ENCODE measurements at regions not wholly inside any gene's neighbourhood (a gene's known extent, or its start where the extent isn't known, plus 50 kb on each side); places are given as distances from the start of the nearest gene placed in this dataset.

GRCh38 chr6:141587482-141588266 is 545.1 kb upstream of the GJE1 start:
- H3K4me3 ChIP-seq (ENCODE audit: low read depth, low read length) = no peak overlapping the region
- no peak for TF ChIP-seq CTCF (IDR thresholded peaks at IDR 0.05; ENCODE audit: low read depth, low read length, missing control alignments)
- in situ Hi-C loops (cut with HindIII; ENCODE audit: low sequenced_read_pairs) = no loop called here
- no peak for DNase-seq (ENCODE audit: low read depth)

GRCh38 chr6:141580988-141581552 is 551.7 kb upstream of the GJE1 start:
- peak; percentile 83 for DNase-seq (ENCODE audit: low read depth)
- in situ Hi-C loops (cut with HindIII; ENCODE audit: low sequenced_read_pairs) = no loop called here
- H3K4me3 ChIP-seq (ENCODE audit: low read depth, low read length) = no peak overlapping the region
- no peak for TF ChIP-seq CTCF (IDR thresholded peaks at IDR 0.05; ENCODE audit: low read depth, low read length, missing control alignments)

- in situ Hi-C loops (cut with HindIII; ENCODE audit: low sequenced_read_pairs) = no loop called here
- TF ChIP-seq CTCF (IDR thresholded peaks at IDR 0.05; ENCODE audit: low read depth, low read length, missing control alignments) = no peak
- no peak overlapping the region for H3K4me3 ChIP-seq (ENCODE audit: low read depth, low read length)
- no peak for DNase-seq (ENCODE audit: low read depth)
Measured at GRCh38 chr6:141580131-141580530, 552.6 kb upstream of the GJE1 start.

GRCh38 chr6:141576751-141577150 is 556.0 kb upstream of the GJE1 start:
- TF ChIP-seq CTCF (IDR thresholded peaks at IDR 0.05; ENCODE audit: low read depth, low read length, missing control alignments) = no peak
- no peak overlapping the region for H3K4me3 ChIP-seq (ENCODE audit: low read depth, low read length)
- DNase-seq (ENCODE audit: low read depth) = no peak
- in situ Hi-C loops (cut with HindIII; ENCODE audit: low sequenced_read_pairs) = no loop called here

- in situ Hi-C loops (cut with HindIII; ENCODE audit: low sequenced_read_pairs) = no loop called here
Measured at GRCh38 chr6:141562851-141563763, 569.6 kb upstream of the GJE1 start.

More at GRCh38 chr6:141562851-141563763, 569.6 kb upstream of the GJE1 start:
- TF ChIP-seq CTCF (IDR thresholded peaks at IDR 0.05; ENCODE audit: low read depth, low read length, missing control alignments) = peak; percentile 82
- no peak overlapping the region for H3K4me3 ChIP-seq (ENCODE audit: low read depth, low read length)
- DNase-seq (ENCODE audit: low read depth) = peak; percentile 94
